ENCODE measurements at regions not wholly inside any gene's neighbourhood (a gene's known extent, or its start where the extent isn't known, plus 50 kb on each side); places are given as distances from the start of the nearest gene placed in this dataset.

DNA sequence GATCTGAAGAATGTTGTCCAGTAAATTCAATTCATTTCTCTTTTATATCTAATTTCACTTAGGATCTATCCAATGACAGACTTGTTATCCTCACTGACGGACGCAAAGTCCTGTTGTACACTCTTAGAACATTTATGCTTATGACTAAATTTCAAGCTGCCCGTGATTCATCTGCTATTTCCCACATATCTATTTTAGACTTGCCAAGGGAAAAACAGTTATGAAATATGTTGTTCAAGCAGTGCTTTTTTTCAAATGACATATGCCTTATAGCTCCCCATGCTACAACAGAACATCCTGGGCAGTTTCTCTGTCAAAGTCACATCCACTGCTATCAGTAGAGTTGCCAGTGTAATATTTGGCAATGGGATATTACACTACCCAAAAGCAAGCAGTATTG is 94.2 kb upstream of the CBLN2 start:
- WGBS, 2 experiments (ENCODE audit: extremely low coverage in 1 of 2, insufficient coverage in 1 of 2, insufficient read length in 1 of 2, insufficient replicate concordance in 2 of 2, low coverage in 1 of 2, low lambda C conversion rate in 2 of 2, missing lambda C conversion rate in 1 of 2) = 94% methylated on average over 3 of the region's 3 CpGs; no CpG with 5 or more reads in 1 of the 2 experiments
- TF ChIP-seq HDAC2 (IDR thresholded peaks at IDR 0.05; ENCODE audit: borderline replicate concordance in 1 of 2, low read depth in 2 of 2, low read length in 2 of 2) (no peak), NANOG (IDR thresholded peaks at IDR 0.05; ENCODE audit: insufficient read depth, low read depth, low read length, poor library complexity, severe bottlenecking) (no peak), JUND (IDR thresholded peaks at IDR 0.05; ENCODE audit: low read length) (no peak), GTF2F1 (IDR thresholded peaks at IDR 0.05; ENCODE audit: borderline replicate concordance, low read depth, low read length) (no peak), CREB1 (IDR thresholded peaks at IDR 0.05) (no peak), CEBPB (IDR thresholded peaks at IDR 0.05; ENCODE audit: low read depth, low read length) (no peak), SP1 (IDR thresholded peaks at IDR 0.05; ENCODE audit: low read depth, low read length) (no peak), CHD1 (IDR thresholded peaks at IDR 0.05; ENCODE audit: low read depth, low read length) (no peak), FOSL1 (IDR thresholded peaks at IDR 0.05; ENCODE audit: insufficient read depth, low read depth, low read length) (no peak), SIN3A (conservative IDR thresholded peaks at IDR 0.05 in 1 of 2, IDR thresholded peaks at IDR 0.05 in 1 of 2; ENCODE audit: low read depth in 1 of 2, low read length in 2 of 2) (no peak)
- TF ChIP-seq, protein P1, sequence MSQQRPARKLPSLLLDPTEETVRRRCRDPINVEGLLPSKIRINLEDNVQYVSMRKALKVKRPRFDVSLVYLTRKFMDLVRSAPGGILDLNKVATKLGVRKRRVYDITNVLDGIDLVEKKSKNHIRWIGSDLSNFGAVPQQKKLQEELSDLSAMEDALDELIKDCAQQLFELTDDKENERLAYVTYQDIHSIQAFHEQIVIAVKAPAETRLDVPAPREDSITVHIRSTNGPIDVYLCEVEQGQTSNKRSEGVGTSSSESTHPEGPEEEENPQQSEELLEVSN (IDR thresholded peaks at IDR 0.05) = no peak
- TF ChIP-seq, protein P2, sequence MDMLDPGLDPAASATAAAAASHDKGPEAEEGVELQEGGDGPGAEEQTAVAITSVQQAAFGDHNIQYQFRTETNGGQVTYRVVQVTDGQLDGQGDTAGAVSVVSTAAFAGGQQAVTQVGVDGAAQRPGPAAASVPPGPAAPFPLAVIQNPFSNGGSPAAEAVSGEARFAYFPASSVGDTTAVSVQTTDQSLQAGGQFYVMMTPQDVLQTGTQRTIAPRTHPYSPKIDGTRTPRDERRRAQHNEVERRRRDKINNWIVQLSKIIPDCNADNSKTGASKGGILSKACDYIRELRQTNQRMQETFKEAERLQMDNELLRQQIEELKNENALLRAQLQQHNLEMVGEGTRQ (IDR thresholded peaks at IDR 0.05; ENCODE audit: low read length) = no peak
- Histone ChIP-seq H2BK5ac (ENCODE audit: low read depth, low read length) (no peak overlapping the region), H2BK120ac (replicated peaks; ENCODE audit: low read depth, low read length) (no peak overlapping the region), H3K4me2 (ENCODE audit: insufficient read depth in 1 of 2, low read depth in 2 of 2, low read length in 2 of 2) (no peak overlapping the region), H3K9me3 (ENCODE audit: insufficient read depth in 2 of 2, low read depth in 1 of 2, low read length in 1 of 2) (peaks cover 38 to 48% of the 10 kb centered on the region in 2 experiments), H2AK5ac (ENCODE audit: low read depth, low read length) (no peak overlapping the region), H3K79me1 (ENCODE audit: low read depth, low read length) (no peaks in the 10 kb centered on the region), H2BK15ac (ENCODE audit: low read length) (no peak overlapping the region), H3K4ac (replicated peaks; ENCODE audit: insufficient read length, low read depth, low read length) (no peak overlapping the region), H3K14ac (ENCODE audit: insufficient read length) (no peak overlapping the region), H3K9ac (replicated peaks in 1 of 4; ENCODE audit: extremely low read depth in 1 of 4, low read depth in 3 of 4, low read length in 3 of 4) (no peak overlapping the region), H4K5ac (ENCODE audit: insufficient read length, low read depth, low read length) (no peak overlapping the region), H2BK12ac (ENCODE audit: low read depth, low read length) (no peak overlapping the region), H3K4me3 (ENCODE audit: extremely low read depth in 1 of 4, insufficient read depth in 2 of 4, low read depth in 3 of 4, low read length in 4 of 4) (no peak overlapping the region), H3K79me2 (ENCODE audit: control insufficient read depth in 1 of 2, insufficient read depth in 2 of 2, low read length in 2 of 2) (no peaks in the 10 kb centered on the region), H2BK20ac (ENCODE audit: low read length) (no peak overlapping the region), H3K4me1 (replicated peaks in 1 of 4; ENCODE audit: control insufficient read depth in 3 of 4, insufficient read depth in 4 of 4, low read length in 3 of 4) (no peaks in the 10 kb centered on the region), H2AFZ (ENCODE audit: low read length) (no peak overlapping the region), H3K27me3 (replicated peaks in 1 of 4; ENCODE audit: control insufficient read depth in 3 of 4, extremely low read depth in 1 of 4, insufficient read depth in 3 of 4, low read length in 3 of 4) (no peaks in the 10 kb centered on the region), H3K56ac (replicated peaks; ENCODE audit: insufficient read length, low read depth, low read length) (no peak overlapping the region), H3K18ac (ENCODE audit: extremely low read depth, low read length) (no peak overlapping the region), H3K23ac (ENCODE audit: insufficient read length) (no peak overlapping the region), H4K20me1 (replicated peaks in 1 of 2; ENCODE audit: control insufficient read depth in 1 of 2, insufficient read depth in 2 of 2, low read length in 2 of 2) (no peaks in the 10 kb centered on the region), H3K23me2 (ENCODE audit: low read depth, low read length) (no peaks in the 10 kb centered on the region), H3K27ac (ENCODE audit: low read depth, low read length) (no peak overlapping the region), H4K91ac (replicated peaks; ENCODE audit: insufficient read length, low read length) (no peak overlapping the region), H4K8ac (ENCODE audit: extremely low read depth, insufficient read depth, low read length) (no peak overlapping the region), H3K36me3 (ENCODE audit: control insufficient read depth in 2 of 4, insufficient read depth in 4 of 4, low read length in 3 of 4) (no peaks in the 10 kb centered on the region)
- no peak for DNase-seq (ENCODE audit: low read depth in 1 of 2, low spot score in 2 of 2)
- ChIA-PET POLR2A (ENCODE audit: partially characterized antibody) (interaction anchor here (0.6 kb wide), 1 partner anchor 599 kb away, joined by 3 read pairs; no protein-coding TSS in a partner anchor), CTCF (ENCODE audit: partially characterized antibody) (interaction anchor here (0.7 to 1.2 kb wide), 2 partner anchors 8 to 1410 kb away, joined by 3 read pairs; no protein-coding TSS in a partner anchor)
- FAIRE-seq = no peak
